Muscle layer of colon (tissue), 2 donors: ENCODE measurements at regions not wholly inside any gene's neighbourhood (a gene's known extent, or its start where the extent isn't known, plus 50 kb on each side); places are given as distances from the start of the nearest gene placed in this dataset.

Source experiments
- H3K27ac ChIP-seq: one replicate; pipeline ENCODE4 v1.7.0; 2013; ENCODE audit warnings: low read depth, mild to moderate bottlenecking, low read length, moderate library complexity
- H3K27me3 ChIP-seq, 2 donors: one replicate each; pipeline ENCODE4 v1.7.0; 2013; ENCODE audit warnings: low read length in 2 of 2, mild to moderate bottlenecking in 2 of 2; ENCODE audit not compliant: insufficient read depth in 2 of 2, control insufficient read depth in 1 of 2
- H3K36me3 ChIP-seq: one replicate; pipeline ENCODE4 v1.7.0; 2013; ENCODE audit warnings: mild to moderate bottlenecking, low read length; ENCODE audit not compliant: insufficient read depth
- H3K4me1 ChIP-seq: one replicate; pipeline ENCODE4 v1.7.0; 2013; ENCODE audit warnings: mild to moderate bottlenecking, low read length; ENCODE audit not compliant: insufficient read depth
- H3K4me3 ChIP-seq, 2 donors: one replicate each; pipeline ENCODE4 v1.7.0; 2013; ENCODE audit warnings: low read length in 2 of 2, low read depth in 1 of 2, mild to moderate bottlenecking in 1 of 2, moderate library complexity in 1 of 2
- H3K9ac ChIP-seq: one replicate; pipeline ENCODE4 v1.7.0; 2013; ENCODE audit warnings: low read length
- H3K9me3 ChIP-seq: one replicate; pipeline ENCODE4 v1.7.0; 2013; ENCODE audit warnings: mild to moderate bottlenecking, low read length
- donor health status: abdominal sarcoma.
- donor health status: Adenocarcinoma of cecum.

DNA sequence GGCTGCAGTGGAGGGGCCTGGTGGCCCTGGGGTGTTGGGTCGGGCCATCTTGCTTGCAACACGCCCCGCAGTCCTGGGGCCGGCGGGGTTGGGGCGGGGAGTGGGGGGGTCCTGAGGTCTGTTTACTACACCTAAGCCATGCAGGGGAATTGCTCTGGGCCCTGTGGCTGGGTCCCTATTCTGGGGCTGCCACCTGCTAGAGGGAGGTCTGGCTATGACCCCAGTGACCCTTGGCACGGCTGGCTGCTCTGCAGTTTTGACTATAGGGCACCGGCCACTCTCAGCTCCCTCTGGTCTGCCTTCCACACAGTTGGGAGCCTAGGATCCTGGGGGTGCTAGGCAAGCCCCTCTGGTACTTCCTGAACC is 170.6 kb upstream of the GLI2 start:
- no peak overlapping the region for H3K9ac ChIP-seq
- H3K4me3 ChIP-seq, result no peak overlapping the region
- no peaks in the 10 kb centered on the region for H3K4me1 ChIP-seq
- no peaks in the 10 kb centered on the region for H3K27me3 ChIP-seq
- no peaks in the 10 kb centered on the region for H3K9me3 ChIP-seq
- no peak overlapping the region for H3K27ac ChIP-seq
- no peaks in the 10 kb centered on the region for H3K36me3 ChIP-seq

GRCh38 chr2:120565929-120566328 is 169.7 kb upstream of the GLI2 start:
- Histone ChIP-seq H3K36me3 (no peaks in the 10 kb centered on the region), H3K4me3 (no peak overlapping the region), H3K27ac (no peak overlapping the region), H3K4me1 (no peaks in the 10 kb centered on the region), H3K27me3 (no peaks in the 10 kb centered on the region), H3K9ac (no peak overlapping the region), H3K9me3 (no peaks in the 10 kb centered on the region)

DNA sequence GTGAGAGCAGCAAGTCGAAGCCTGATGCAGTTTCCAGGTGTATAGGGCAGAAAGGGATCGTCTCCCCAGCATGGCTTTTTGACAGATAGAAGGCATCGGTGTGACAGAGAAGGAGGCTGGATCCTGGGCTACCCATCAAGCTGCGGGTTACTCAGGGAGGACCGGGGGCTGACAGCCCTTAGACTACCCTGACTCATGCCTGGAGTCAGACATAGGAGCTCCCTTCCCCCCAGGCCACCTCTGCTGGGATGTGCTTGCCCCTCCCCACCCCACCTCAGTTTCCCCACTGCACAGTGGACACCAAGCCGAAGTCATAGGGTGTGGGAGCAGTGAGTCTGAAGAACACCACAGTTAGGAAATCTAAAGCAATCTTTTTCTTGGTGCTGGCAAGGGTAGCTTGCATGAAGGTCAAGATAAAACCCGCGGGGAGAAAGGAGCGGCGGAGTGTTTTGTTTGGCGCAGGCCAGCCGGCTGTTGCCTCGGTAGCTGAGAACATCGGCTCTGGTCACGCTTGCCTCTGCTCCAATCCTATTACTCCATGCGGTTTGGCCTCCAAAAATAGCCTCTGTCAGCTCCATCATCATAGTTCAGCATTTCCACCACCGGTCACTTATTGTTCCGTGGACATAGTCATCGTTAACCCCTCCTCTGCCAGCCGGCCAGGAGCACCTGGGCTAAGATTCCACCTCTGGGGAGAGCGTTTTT is 169.2 kb upstream of the GLI2 start:
- Histone ChIP-seq H3K9ac (no peak overlapping the region), H3K36me3 (no peaks in the 10 kb centered on the region), H3K27ac (no peak overlapping the region), H3K27me3 (no peaks in the 10 kb centered on the region), H3K4me1 (no peaks in the 10 kb centered on the region), H3K9me3 (no peaks in the 10 kb centered on the region), H3K4me3 (no peak overlapping the region)

- H3K27ac ChIP-seq, result no peak overlapping the region
- no peaks in the 10 kb centered on the region for H3K4me1 ChIP-seq
- H3K9ac ChIP-seq, result no peak overlapping the region
- H3K27me3 ChIP-seq, result no peaks in the 10 kb centered on the region
- no peak overlapping the region for H3K4me3 ChIP-seq
- no peaks in the 10 kb centered on the region for H3K36me3 ChIP-seq
- no peaks in the 10 kb centered on the region for H3K9me3 ChIP-seq
Observed at GRCh38 chr2:120567128-120567527, 168.5 kb upstream of the GLI2 start.

GRCh38 chr2:120568089-120568974 is 167.3 kb upstream of the GLI2 start:
- Histone ChIP-seq H3K27ac (no peak overlapping the region), H3K4me1 (no peaks in the 10 kb centered on the region), H3K9me3 (no peaks in the 10 kb centered on the region), H3K9ac (no peak overlapping the region), H3K4me3 (no peak overlapping the region), H3K27me3 (no peaks in the 10 kb centered on the region), H3K36me3 (no peaks in the 10 kb centered on the region)

GRCh38 chr2:120568975-120569268 is 166.7 kb upstream of the GLI2 start:
- Histone ChIP-seq H3K36me3 (no peaks in the 10 kb centered on the region), H3K27me3 (no peaks in the 10 kb centered on the region), H3K27ac (no peak overlapping the region), H3K9ac (no peak overlapping the region), H3K9me3 (no peaks in the 10 kb centered on the region), H3K4me1 (no peaks in the 10 kb centered on the region), H3K4me3 (no peak overlapping the region)

GRCh38 chr2:120570001-120570400 is 165.7 kb upstream of the GLI2 start:
- Histone ChIP-seq H3K4me3 (no peak overlapping the region), H3K9ac (no peak overlapping the region), H3K36me3 (no peaks in the 10 kb centered on the region), H3K9me3 (no peaks in the 10 kb centered on the region), H3K27ac (no peak overlapping the region), H3K4me1 (no peaks in the 10 kb centered on the region), H3K27me3 (no peaks in the 10 kb centered on the region)

DNA sequence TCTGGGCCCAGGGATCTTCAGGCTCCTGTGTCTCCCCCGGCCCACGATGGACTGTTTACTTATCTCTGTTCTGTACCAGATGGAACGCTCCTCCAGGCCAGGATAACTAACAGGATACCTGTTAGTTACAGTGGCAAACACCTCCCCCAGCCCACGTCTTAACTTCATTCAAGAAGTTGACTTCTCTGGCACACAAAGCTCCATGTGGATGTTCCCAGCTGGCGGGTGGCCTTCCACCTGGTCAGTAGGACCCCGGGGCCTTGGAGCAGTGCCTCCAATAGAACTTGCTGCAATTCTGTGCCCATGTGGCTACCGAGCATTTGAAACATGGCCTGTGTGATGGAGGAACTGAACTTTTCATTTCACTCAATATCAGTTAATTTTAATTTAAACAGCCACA is 165.1 kb upstream of the GLI2 start:
- Histone ChIP-seq H3K9me3 (no peaks in the 10 kb centered on the region), H3K27ac (no peak overlapping the region), H3K4me1 (no peaks in the 10 kb centered on the region), H3K4me3 (no peak overlapping the region), H3K36me3 (no peaks in the 10 kb centered on the region), H3K9ac (no peak overlapping the region), H3K27me3 (no peaks in the 10 kb centered on the region)

DNA sequence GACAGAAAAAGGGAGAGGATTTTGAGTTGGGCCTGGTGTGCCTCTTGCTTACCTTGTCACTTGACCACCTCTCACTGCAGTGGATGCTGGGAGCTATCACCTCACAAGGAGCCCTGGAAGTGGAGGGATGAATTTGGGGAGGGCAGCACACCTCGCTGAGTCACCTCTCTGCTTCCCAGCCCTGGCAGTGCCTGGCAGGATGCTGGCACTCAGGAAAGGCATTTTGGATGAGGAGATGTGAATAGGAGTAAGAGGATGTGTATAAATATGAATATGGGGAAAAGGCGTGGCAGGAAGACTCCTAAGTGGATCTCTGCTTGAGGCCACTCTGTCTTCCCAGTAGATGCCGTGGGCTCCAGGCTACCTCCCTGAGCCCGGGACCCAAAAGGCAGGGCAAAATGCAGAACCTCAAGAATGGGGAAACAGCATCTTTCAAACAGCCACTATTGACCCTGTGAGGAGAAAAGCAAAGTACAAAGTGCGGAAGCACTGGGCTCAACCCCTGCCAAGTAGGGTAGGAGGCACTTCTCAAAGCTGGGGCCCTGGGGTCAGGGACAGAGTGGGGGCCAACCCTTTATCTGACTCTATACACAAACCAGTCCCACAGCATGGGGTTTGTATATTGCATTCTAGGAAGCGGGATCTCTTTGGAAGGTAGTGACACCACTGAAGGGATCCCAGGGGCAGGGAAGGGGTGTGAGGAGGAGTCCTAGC is 164.5 kb upstream of the GLI2 start:
- Histone ChIP-seq H3K36me3 (no peaks in the 10 kb centered on the region), H3K27ac (no peak overlapping the region)

GRCh38 chr2:120572226-120572625 is 163.4 kb upstream of the GLI2 start:
- H3K27ac ChIP-seq, result no peak overlapping the region

More for the DNA sequence above, 164.5 kb upstream of the GLI2 start:
- Histone ChIP-seq H3K9ac (no peak overlapping the region), H3K9me3 (no peaks in the 10 kb centered on the region), H3K27me3 (no peaks in the 10 kb centered on the region), H3K4me3 (no peak overlapping the region), H3K4me1 (no peaks in the 10 kb centered on the region)

GRCh38 chr2:120574620-120575019 is 161.0 kb upstream of the GLI2 start:
- Histone ChIP-seq H3K9me3 (no peaks in the 10 kb centered on the region), H3K9ac (no peak overlapping the region), H3K4me1 (peaks cover 6% of the 10 kb centered on the region), H3K27ac (no peak overlapping the region), H3K36me3 (no peaks in the 10 kb centered on the region), H3K4me3 (no peak overlapping the region), H3K27me3 (peaks cover 0 to 9% of the 10 kb centered on the region in 2 donors)

More at GRCh38 chr2:120572226-120572625, 163.4 kb upstream of the GLI2 start:
- no peak overlapping the region for H3K4me3 ChIP-seq
- peaks cover 4% of the 10 kb centered on the region for H3K4me1 ChIP-seq
- H3K36me3 ChIP-seq, result no peaks in the 10 kb centered on the region
- peaks cover 0 to 9% of the 10 kb centered on the region in 2 donors for H3K27me3 ChIP-seq
- H3K9ac ChIP-seq, result no peak overlapping the region
- no peaks in the 10 kb centered on the region for H3K9me3 ChIP-seq
